ENCODE measurements at regions not wholly inside any gene's neighbourhood (a gene's known extent, or its start where the extent isn't known, plus 50 kb on each side); places are given as distances from the start of the nearest gene placed in this dataset.
"Not testable (repeated sequence)": the region's sequence is repeated elsewhere in the genome, so short reads cannot be mapped to it uniquely, and the experiment has no call there.

- H3K36me3 ChIP-seq, result no peaks in the 10 kb centered on the region
- no peak for DNase-seq
- no peaks in the 10 kb centered on the region for H3K9me3 ChIP-seq
- no peaks in the 10 kb centered on the region for H3K27me3 ChIP-seq
- no peak overlapping the region for H3K4me3 ChIP-seq
Measured at GRCh38 chr4:117664706-117665444, 369.4 kb upstream of the NDST3 start.

- Histone ChIP-seq H3K27me3 (no peaks in the 10 kb centered on the region), H3K36me3 (no peaks in the 10 kb centered on the region), H3K4me3 (no peak overlapping the region), H3K9me3 (no peaks in the 10 kb centered on the region)
- DNase-seq, result no peak
Measured at GRCh38 chr4:117676153-117676552, 358.1 kb upstream of the NDST3 start.

GRCh38 chr4:117678861-117679260 is 355.4 kb upstream of the NDST3 start:
- no peak for DNase-seq
- H3K27me3 ChIP-seq, result no peaks in the 10 kb centered on the region
- H3K36me3 ChIP-seq, result no peaks in the 10 kb centered on the region
- no peak overlapping the region for H3K4me3 ChIP-seq
- H3K9me3 ChIP-seq, result no peaks in the 10 kb centered on the region

GRCh38 chr4:117691572-117692351 is 342.5 kb upstream of the NDST3 start:
- DNase-seq, result no peak
- H3K9me3 ChIP-seq, result no peaks in the 10 kb centered on the region
- H3K36me3 ChIP-seq, result no peaks in the 10 kb centered on the region
- H3K27me3 ChIP-seq, result no peaks in the 10 kb centered on the region
- H3K4me3 ChIP-seq, result no peak overlapping the region

- no peaks in the 10 kb centered on the region for H3K36me3 ChIP-seq
- no peak for DNase-seq
- no peaks in the 10 kb centered on the region for H3K9me3 ChIP-seq
- H3K27me3 ChIP-seq, result no peaks in the 10 kb centered on the region
- H3K4me3 ChIP-seq, result no peak overlapping the region
Measured at GRCh38 chr4:117692538-117692937, 341.7 kb upstream of the NDST3 start.

GRCh38 chr4:117699595-117699994 is 334.7 kb upstream of the NDST3 start:
- H3K4me3 ChIP-seq, result no peak overlapping the region
- H3K9me3 ChIP-seq, result no peaks in the 10 kb centered on the region
- DNase-seq, result no peak
- no peaks in the 10 kb centered on the region for H3K27me3 ChIP-seq
- no peaks in the 10 kb centered on the region for H3K36me3 ChIP-seq

GRCh38 chr4:117700111-117700892 is 334.0 kb upstream of the NDST3 start:
- Histone ChIP-seq H3K9me3 (no peaks in the 10 kb centered on the region), H3K4me3 (no peak overlapping the region), H3K36me3 (no peaks in the 10 kb centered on the region), H3K27me3 (no peaks in the 10 kb centered on the region)
- DNase-seq, result no peak

GRCh38 chr4:117702353-117702752 is 331.9 kb upstream of the NDST3 start:
- no peaks in the 10 kb centered on the region for H3K36me3 ChIP-seq
- DNase-seq, result no peak

GRCh38 chr4:117704721-117705120 is 329.6 kb upstream of the NDST3 start:
- DNase-seq, result no peak
- Histone ChIP-seq H3K36me3 (no peaks in the 10 kb centered on the region), H3K9me3 (no peaks in the 10 kb centered on the region), H3K27me3 (no peaks in the 10 kb centered on the region), H3K4me3 (no peak overlapping the region)

More at GRCh38 chr4:117702353-117702752, 331.9 kb upstream of the NDST3 start:
- H3K9me3 ChIP-seq, result no peaks in the 10 kb centered on the region
- H3K27me3 ChIP-seq, result no peaks in the 10 kb centered on the region
- H3K4me3 ChIP-seq, result no peak overlapping the region

GRCh38 chr4:117740736-117741135 is 293.6 kb upstream of the NDST3 start:
- Histone ChIP-seq H3K4me3 (no peak overlapping the region), H3K9me3 (no peaks in the 10 kb centered on the region), H3K36me3 (no peaks in the 10 kb centered on the region), H3K27me3 (no peaks in the 10 kb centered on the region)
- no peak for DNase-seq

GRCh38 chr4:117745379-117745778 is 288.9 kb upstream of the NDST3 start:
- H3K9me3 ChIP-seq, H3K4me3 ChIP-seq, H3K27me3 ChIP-seq, H3K36me3 ChIP-seq, DNase-seq: not testable (repeated sequence)

- no peaks in the 10 kb centered on the region for H3K36me3 ChIP-seq
- H3K9me3 ChIP-seq, result no peaks in the 10 kb centered on the region
- no peak overlapping the region for H3K4me3 ChIP-seq
- H3K27me3 ChIP-seq, result no peaks in the 10 kb centered on the region
- no peak for DNase-seq
Measured at GRCh38 chr4:117755438-117755837, 278.8 kb upstream of the NDST3 start.

- H3K4me3 ChIP-seq, result no peak overlapping the region
Measured at GRCh38 chr4:117768610-117769009, 265.7 kb upstream of the NDST3 start.

GRCh38 chr4:117770269-117771102 is 263.8 kb upstream of the NDST3 start:
- Histone ChIP-seq H3K27me3 (no peaks in the 10 kb centered on the region), H3K9me3 (no peaks in the 10 kb centered on the region), H3K4me3 (no peak overlapping the region), H3K36me3 (no peaks in the 10 kb centered on the region)
- no peak for DNase-seq

More at GRCh38 chr4:117768610-117769009, 265.7 kb upstream of the NDST3 start:
- H3K9me3 ChIP-seq, result no peaks in the 10 kb centered on the region
- no peaks in the 10 kb centered on the region for H3K27me3 ChIP-seq
- no peaks in the 10 kb centered on the region for H3K36me3 ChIP-seq
- DNase-seq, result no peak

- Histone ChIP-seq H3K4me3 (no peak overlapping the region), H3K36me3 (no peaks in the 10 kb centered on the region), H3K9me3 (no peaks in the 10 kb centered on the region), H3K27me3 (no peaks in the 10 kb centered on the region)
- no peak for DNase-seq
Measured at GRCh38 chr4:117771647-117772337, 262.5 kb upstream of the NDST3 start.

Data from MG63 (cell line).